ENCODE measurements at regions not wholly inside any gene's neighbourhood (a gene's known extent, or its start where the extent isn't known, plus 50 kb on each side); places are given as distances from the start of the nearest gene placed in this dataset.

DNA sequence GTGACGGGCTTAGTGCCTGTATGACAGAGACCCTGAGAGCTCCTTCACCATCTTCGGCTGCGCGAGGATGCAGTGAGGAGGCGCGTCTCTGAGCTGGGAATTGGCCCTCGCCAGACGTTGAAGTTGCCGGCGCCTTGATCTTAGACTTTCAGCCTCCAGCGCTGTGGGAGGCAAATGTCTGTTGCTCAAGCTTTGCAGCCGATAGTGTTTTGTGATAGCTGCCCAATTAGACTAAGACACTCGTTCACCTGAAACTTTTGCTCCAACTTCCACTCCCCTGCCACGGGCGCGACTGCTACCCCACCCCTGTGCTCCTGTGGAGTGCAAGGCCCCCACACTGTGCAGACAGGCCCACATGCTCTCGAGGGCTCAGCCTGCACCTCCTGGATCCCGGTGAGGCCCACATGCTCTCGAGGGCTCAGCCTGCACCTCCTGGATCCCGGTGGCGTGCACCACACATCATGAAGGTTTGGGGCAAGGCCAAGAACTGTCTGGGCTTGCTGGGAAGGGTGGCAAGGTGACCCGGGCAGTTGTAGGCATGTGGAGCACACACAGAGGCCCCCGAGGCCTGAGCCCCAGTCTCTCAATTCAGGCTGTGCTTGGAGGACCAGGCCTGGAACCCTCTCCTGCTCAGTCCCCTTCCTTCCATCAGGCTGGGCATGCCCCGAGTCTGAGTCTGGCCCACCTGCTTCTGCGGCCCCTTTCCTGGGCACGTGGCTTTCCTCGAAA is 324.6 kb downstream of the TMEM121 start:
- H3K9me3 ChIP-seq = no peaks in the 10 kb centered on the region
- H3K4me1 ChIP-seq = no peaks in the 10 kb centered on the region
- 96% methylated on average over 18 of the region's 27 CpGs for WGBS
- H3K36me3 ChIP-seq = no peaks in the 10 kb centered on the region
- H3K27me3 ChIP-seq = no peaks in the 10 kb centered on the region
- peak in 1 of 2 donors; percentile 42 for DNase-seq (ENCODE audit: low spot score in 2 of 2)
- H3K4me3 ChIP-seq = no peak overlapping the region
- TF ChIP-seq, protein P1, sequence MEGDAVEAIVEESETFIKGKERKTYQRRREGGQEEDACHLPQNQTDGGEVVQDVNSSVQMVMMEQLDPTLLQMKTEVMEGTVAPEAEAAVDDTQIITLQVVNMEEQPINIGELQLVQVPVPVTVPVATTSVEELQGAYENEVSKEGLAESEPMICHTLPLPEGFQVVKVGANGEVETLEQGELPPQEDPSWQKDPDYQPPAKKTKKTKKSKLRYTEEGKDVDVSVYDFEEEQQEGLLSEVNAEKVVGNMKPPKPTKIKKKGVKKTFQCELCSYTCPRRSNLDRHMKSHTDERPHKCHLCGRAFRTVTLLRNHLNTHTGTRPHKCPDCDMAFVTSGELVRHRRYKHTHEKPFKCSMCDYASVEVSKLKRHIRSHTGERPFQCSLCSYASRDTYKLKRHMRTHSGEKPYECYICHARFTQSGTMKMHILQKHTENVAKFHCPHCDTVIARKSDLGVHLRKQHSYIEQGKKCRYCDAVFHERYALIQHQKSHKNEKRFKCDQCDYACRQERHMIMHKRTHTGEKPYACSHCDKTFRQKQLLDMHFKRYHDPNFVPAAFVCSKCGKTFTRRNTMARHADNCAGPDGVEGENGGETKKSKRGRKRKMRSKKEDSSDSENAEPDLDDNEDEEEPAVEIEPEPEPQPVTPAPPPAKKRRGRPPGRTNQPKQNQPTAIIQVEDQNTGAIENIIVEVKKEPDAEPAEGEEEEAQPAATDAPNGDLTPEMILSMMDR (IDR thresholded peaks at IDR 0.05) = no peak
- TF ChIP-seq POLR2AphosphoS5 (IDR thresholded peaks at IDR 0.05) (no peak), POLR2A (IDR thresholded peaks at IDR 0.05) (no peak), EP300 (IDR thresholded peaks at IDR 0.05) (no peak)
- H3K27ac ChIP-seq = no peak overlapping the region

DNA sequence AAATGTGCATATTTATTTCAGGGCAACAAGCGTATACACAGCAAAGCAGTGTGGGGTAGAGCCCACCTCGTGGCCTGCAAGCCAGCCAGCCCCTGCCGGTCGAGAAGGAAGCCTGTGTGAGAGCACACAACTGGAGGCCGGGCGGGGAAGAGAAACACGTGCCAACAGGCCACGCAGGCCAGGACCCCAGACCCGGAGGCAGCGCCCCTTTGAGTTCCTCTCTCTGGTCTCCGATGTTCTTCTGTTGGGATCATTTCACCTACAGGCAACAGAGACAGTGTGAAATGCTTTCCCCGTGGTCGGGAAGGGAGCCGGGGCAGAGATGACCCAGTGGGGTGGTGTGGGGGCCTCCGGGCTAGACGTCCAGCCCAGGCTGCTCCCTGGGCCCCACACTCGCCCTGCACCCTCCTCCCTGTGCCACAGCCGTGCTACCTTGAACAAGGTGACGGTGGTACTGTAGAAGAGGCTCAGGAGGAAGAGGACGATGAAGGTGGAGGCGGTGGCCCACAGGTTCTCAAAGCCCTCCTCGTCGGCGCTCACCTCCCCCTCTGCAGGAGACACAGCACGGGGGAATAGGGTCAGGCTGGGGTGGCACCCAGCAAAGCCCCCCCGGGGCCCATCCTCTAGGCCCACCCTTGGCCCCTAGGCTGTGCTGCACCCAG is 325.5 kb downstream of the TMEM121 start:
- no peaks in the 10 kb centered on the region for H3K4me1 ChIP-seq
- peak in 1 of 2 donors; percentile 74 for DNase-seq (ENCODE audit: low spot score in 2 of 2)
- no peak overlapping the region for H3K4me3 ChIP-seq
- no peak overlapping the region for H3K27ac ChIP-seq
- TF ChIP-seq POLR2AphosphoS5 (IDR thresholded peaks at IDR 0.05) (no peak), EP300 (IDR thresholded peaks at IDR 0.05) (no peak), POLR2A (IDR thresholded peaks at IDR 0.05) (no peak)
- TF ChIP-seq, protein P1 (IDR thresholded peaks at IDR 0.05) = no peak
- H3K9me3 ChIP-seq = no peaks in the 10 kb centered on the region
- H3K36me3 ChIP-seq = no peaks in the 10 kb centered on the region
- H3K27me3 ChIP-seq = no peaks in the 10 kb centered on the region
- WGBS = 91% methylated on average over 21 of the region's 26 CpGs

DNA sequence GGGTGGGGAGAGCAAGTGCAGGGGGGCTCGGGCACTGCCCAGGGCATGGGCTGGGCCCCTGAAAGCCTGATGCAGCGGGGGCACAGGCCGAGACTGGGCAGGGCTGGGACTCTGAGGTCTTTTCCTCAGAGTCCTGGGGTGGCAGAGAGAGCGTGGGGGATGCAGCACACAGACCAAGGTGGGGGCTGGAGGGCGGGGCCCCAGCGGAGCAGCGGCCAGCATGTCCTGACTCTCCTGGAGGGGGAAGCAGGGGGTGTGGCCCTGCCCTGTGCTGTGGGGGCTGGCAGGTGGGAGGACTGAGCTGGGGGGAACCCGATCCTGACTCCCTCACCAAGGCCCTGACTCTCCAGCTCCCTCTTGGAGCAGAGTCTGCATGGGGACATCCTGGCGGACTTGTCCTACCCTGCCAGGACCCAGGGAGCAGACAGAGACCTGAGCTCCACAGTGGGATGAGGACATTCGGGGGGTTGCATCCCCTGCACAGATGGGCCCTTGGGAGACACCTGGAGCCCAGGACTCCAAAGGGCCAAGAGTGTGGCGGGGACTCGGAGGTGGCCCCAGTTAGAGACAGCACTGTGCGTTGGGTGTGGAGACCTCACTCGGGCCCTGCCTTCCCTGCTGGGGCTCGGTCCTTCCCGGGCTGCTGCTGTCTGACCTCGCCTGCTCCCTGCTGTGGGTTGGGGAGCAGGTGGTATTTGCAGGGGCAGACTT is 326.1 kb downstream of the TMEM121 start:
- Histone ChIP-seq H3K27me3 (no peaks in the 10 kb centered on the region), H3K27ac (no peak overlapping the region), H3K36me3 (no peaks in the 10 kb centered on the region), H3K4me1 (no peaks in the 10 kb centered on the region), H3K9me3 (no peaks in the 10 kb centered on the region), H3K4me3 (no peak overlapping the region)
- peak; percentile 53 to 70 for DNase-seq (ENCODE audit: low spot score in 2 of 2)
- WGBS = 82% methylated on average over 11 of the region's 17 CpGs
- TF ChIP-seq EP300 (IDR thresholded peaks at IDR 0.05) = no peak
- TF ChIP-seq POLR2AphosphoS5 (IDR thresholded peaks at IDR 0.05) = no peak
- TF ChIP-seq POLR2A (IDR thresholded peaks at IDR 0.05) = no peak
- TF ChIP-seq, protein P1 (IDR thresholded peaks at IDR 0.05) = no peak

DNA sequence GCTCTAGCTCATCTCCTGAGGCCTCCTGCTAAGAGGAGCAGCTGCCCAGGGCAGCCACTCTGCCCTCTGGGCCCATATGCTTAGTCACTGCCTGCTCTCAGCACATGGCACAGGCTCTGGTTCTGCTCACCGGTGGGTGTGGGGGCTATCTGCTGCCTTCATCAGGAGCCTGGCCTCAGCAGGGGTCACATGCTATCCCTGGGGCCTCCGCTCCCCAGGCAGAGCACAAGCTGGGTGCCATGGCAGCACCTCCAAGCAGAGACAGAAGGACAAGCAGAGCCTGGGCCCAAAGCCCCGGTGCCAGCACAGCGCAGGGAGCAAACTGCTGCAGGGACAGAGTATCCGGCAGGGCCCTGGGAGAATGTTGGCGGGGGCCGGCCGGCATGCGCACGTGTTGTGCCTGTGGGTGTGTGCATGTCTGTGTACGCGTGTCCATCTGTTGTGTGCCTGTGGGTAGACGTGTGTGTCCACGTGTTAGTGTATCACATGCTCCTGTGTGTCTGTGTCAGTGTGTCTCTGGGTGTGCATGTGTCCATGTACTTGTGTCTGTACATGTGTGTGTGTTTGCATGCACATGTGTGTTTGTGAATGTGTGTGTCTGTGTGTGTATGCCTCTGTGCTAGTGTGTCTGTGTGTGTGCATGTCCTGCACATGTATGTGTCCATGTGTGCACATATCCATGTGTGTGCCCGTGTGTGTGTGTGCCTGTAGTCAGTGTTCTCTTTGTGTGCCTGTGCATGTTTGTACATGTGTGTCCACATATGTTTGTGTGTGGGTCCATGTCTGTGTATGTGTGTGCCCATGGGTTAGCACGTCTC is 326.9 kb downstream of the TMEM121 start:
- WGBS = 60% methylated on average over 3 of the region's 16 CpGs
- H3K4me3 ChIP-seq = no peak overlapping the region
- no peaks in the 10 kb centered on the region for H3K9me3 ChIP-seq
- peak in 1 of 2 donors; percentile 74 for DNase-seq (ENCODE audit: low spot score in 2 of 2)
- H3K27me3 ChIP-seq = no peaks in the 10 kb centered on the region
- no peak overlapping the region for H3K27ac ChIP-seq
- no peaks in the 10 kb centered on the region for H3K36me3 ChIP-seq
- H3K4me1 ChIP-seq = no peaks in the 10 kb centered on the region
- TF ChIP-seq, protein P1 (IDR thresholded peaks at IDR 0.05) = no peak
- TF ChIP-seq POLR2A (IDR thresholded peaks at IDR 0.05) (no peak), EP300 (IDR thresholded peaks at IDR 0.05) (no peak)
